ENCODE measurements at regions not wholly inside any gene's neighbourhood (a gene's known extent, or its start where the extent isn't known, plus 50 kb on each side); places are given as distances from the start of the nearest gene placed in this dataset.
"Not testable (repeated sequence)": the region's sequence is repeated elsewhere in the genome, so short reads cannot be mapped to it uniquely, and the experiment has no call there.

DNA sequence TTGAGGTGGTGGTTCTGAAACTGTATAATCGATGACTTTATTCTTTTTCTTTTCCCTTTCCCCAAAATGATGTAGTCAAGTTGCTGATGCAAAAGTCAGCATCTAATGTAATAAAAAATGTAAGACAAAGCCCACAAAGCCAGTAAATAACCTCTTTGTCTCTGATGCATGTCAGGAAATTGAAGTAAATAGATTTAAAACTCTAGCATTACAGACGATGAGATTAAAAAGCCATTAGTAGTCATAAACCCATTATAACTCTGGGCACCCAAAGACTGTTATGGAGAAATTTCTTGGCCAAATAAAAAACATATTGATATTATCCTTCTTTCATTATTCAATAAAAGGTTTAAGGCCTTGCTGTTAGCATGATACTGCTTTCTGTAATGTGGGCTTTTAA, 548.7 kb downstream of the TUSC1 start:
- TF ChIP-seq, protein P1, sequence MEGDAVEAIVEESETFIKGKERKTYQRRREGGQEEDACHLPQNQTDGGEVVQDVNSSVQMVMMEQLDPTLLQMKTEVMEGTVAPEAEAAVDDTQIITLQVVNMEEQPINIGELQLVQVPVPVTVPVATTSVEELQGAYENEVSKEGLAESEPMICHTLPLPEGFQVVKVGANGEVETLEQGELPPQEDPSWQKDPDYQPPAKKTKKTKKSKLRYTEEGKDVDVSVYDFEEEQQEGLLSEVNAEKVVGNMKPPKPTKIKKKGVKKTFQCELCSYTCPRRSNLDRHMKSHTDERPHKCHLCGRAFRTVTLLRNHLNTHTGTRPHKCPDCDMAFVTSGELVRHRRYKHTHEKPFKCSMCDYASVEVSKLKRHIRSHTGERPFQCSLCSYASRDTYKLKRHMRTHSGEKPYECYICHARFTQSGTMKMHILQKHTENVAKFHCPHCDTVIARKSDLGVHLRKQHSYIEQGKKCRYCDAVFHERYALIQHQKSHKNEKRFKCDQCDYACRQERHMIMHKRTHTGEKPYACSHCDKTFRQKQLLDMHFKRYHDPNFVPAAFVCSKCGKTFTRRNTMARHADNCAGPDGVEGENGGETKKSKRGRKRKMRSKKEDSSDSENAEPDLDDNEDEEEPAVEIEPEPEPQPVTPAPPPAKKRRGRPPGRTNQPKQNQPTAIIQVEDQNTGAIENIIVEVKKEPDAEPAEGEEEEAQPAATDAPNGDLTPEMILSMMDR (IDR thresholded peaks at IDR 0.05; ENCODE audit: control insufficient read depth, extremely low read depth, insufficient read depth) = no peak
- DNase-seq (ENCODE audit: low read depth) = no peak
- H3K4me3 ChIP-seq (ENCODE audit: low read depth, low read length) = no peak overlapping the region

GRCh38 chr9:25121811-25122210, 556.4 kb downstream of the TUSC1 start:
- DNase-seq (ENCODE audit: low read depth) = no peak
- no peak overlapping the region for H3K4me3 ChIP-seq (ENCODE audit: low read depth, low read length)
- TF ChIP-seq, protein P1 (IDR thresholded peaks at IDR 0.05; ENCODE audit: control insufficient read depth, extremely low read depth, insufficient read depth) = no peak

DNA sequence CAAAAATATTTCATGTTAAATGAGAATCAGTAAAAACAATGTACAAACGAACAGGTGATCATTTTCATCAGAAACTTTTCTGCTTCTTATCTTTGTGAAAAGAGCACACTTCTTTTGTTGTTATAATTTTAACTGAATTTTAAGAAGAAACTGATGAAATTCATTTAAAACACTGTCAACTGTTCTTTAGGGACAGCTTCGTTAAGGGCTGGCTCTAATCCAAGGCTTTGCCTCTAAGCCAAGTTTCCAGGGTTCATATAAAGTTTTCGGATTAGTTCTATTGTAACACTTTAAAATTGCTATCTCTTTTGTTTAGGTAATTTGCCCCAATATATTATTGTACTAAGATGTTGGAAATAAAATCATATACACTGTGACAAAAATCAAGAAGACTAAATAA, 559.2 kb downstream of the TUSC1 start:
- DNase-seq (ENCODE audit: low read depth) = no peak
- TF ChIP-seq, protein P1 (IDR thresholded peaks at IDR 0.05; ENCODE audit: control insufficient read depth, extremely low read depth, insufficient read depth) = no peak
- no peak overlapping the region for H3K4me3 ChIP-seq (ENCODE audit: low read depth, low read length)

GRCh38 chr9:25117791-25118190, 560.5 kb downstream of the TUSC1 start:
- no peak overlapping the region for H3K4me3 ChIP-seq (ENCODE audit: low read depth, low read length)
- DNase-seq (ENCODE audit: low read depth) = no peak
- TF ChIP-seq, protein P1 (IDR thresholded peaks at IDR 0.05; ENCODE audit: control insufficient read depth, extremely low read depth, insufficient read depth) = no peak

DNA sequence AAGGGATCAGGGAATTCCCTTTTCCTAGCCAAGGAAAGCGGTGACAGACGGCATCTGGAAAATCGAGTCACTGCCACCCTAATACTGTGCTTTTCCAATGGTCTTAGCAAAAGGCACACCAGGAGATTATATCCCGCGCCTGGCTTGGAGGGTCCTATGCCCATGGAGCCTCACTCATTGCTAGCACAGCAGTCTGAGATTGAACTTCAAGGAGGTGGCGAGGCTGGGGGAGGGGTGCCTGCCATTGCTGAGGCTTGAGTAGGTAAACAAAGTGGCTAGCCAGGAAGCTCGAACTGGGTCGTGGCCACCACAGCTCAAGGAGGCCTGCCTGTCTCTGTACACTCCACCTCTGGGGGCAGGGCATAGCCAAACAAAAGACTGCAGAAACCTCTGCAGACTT, 556.5 kb upstream of the IZUMO3 start:
- DNase-seq (ENCODE audit: low read depth); H3K4me3 ChIP-seq (ENCODE audit: low read depth, low read length): not testable (repeated sequence)

- no peak for DNase-seq (ENCODE audit: low read depth)
- no peak overlapping the region for H3K4me3 ChIP-seq (ENCODE audit: low read depth, low read length)
- TF ChIP-seq, protein P1 (IDR thresholded peaks at IDR 0.05; ENCODE audit: control insufficient read depth, extremely low read depth, insufficient read depth) = no peak
These were observed 548.8 kb upstream of the IZUMO3 start for GRCh38 chr9:25094518-25094917.

- no peak for DNase-seq (ENCODE audit: low read depth)
- H3K4me3 ChIP-seq (ENCODE audit: low read depth, low read length) = no peak overlapping the region
- TF ChIP-seq, protein P1 (IDR thresholded peaks at IDR 0.05; ENCODE audit: control insufficient read depth, extremely low read depth, insufficient read depth) = no peak
These were observed 532.5 kb upstream of the IZUMO3 start for GRCh38 chr9:25078202-25078601.

Measured in LNCaP clone FGC (cell line).